GM23248 (cell line): ENCODE measurements at regions not wholly inside any gene's neighbourhood (a gene's known extent, or its start where the extent isn't known, plus 50 kb on each side); places are given as distances from the start of the nearest gene placed in this dataset.

Source experiments
- DNase-seq: peaks from one replicate; pipeline ENCODE4 v3.0.0-alpha.2; 2015
- H2AFZ ChIP-seq: fragments of 200-600 bp; sonication (generic); 2 replicates; pipeline ENCODE4 v1.6.1; 2016; ENCODE audit warnings: antibody characterized with exemption
- H3F3A ChIP-seq: fragments of 200-600 bp; sonication (generic); 2 replicates; pipeline ENCODE4 v1.6.1; 2016; ENCODE audit warnings: mild to moderate bottlenecking, antibody characterized with exemption, mixed run types; ENCODE audit not compliant: insufficient read depth
- H3K27ac ChIP-seq: fragments of 200-600 bp; sonication (generic); 2 replicates; pipeline ENCODE4 v1.5.1; 2016; ENCODE audit warnings: mild to moderate bottlenecking
- H3K27me3 ChIP-seq: fragments of 200-600 bp; sonication (generic); replicated peaks from 2 replicates; pipeline ENCODE4 v1.6.1; 2016; ENCODE audit warnings: mild to moderate bottlenecking; ENCODE audit not compliant: insufficient read depth
- H3K36me3 ChIP-seq: fragments of 200-600 bp; sonication (generic); 2 replicates; pipeline ENCODE4 v1.6.1; 2016; ENCODE audit warnings: low read depth, mild to moderate bottlenecking
- H3K4me1 ChIP-seq: fragments of 200-600 bp; sonication (generic); 2 replicates; pipeline ENCODE4 v1.6.1; 2016; ENCODE audit warnings: mild to moderate bottlenecking; ENCODE audit not compliant: insufficient read depth
- H3K4me2 ChIP-seq: fragments of 200-600 bp; sonication (generic); one replicate; pipeline ENCODE4 v1.6.1; 2016; ENCODE audit warnings: mild to moderate bottlenecking; ENCODE audit not compliant: unreplicated experiment
- H3K4me3 ChIP-seq: fragments of 200-600 bp; sonication (generic); 2 replicates; pipeline ENCODE4 v1.5.1; 2016; ENCODE audit warnings: mild to moderate bottlenecking
- H3K79me2 ChIP-seq: fragments of 200-600 bp; sonication (generic); 2 replicates; pipeline ENCODE4 v1.6.1; 2016; ENCODE audit warnings: mild to moderate bottlenecking; ENCODE audit not compliant: insufficient read depth
- H3K9ac ChIP-seq: fragments of 200-600 bp; sonication (generic); 2 replicates; pipeline ENCODE4 v1.6.1; 2016; ENCODE audit warnings: mild to moderate bottlenecking
- H3K9me2 ChIP-seq: fragments of 200-600 bp; sonication (generic); 2 replicates; pipeline ENCODE4 v1.6.1; 2016; ENCODE audit warnings: mixed run types, mild to moderate bottlenecking, moderate library complexity; ENCODE audit not compliant: insufficient read depth
- H3K9me3 ChIP-seq: fragments of 200-600 bp; sonication (generic); one replicate; pipeline ENCODE4 v1.6.1; 2017; ENCODE audit warnings: low read depth
- H4K20me1 ChIP-seq: fragments of 200-600 bp; sonication (generic); 2 replicates; pipeline ENCODE4 v1.6.0; 2016; ENCODE audit not compliant: insufficient read depth
- EZH2 ChIP-seq: fragments of 200-600 bp; sonication (generic); IDR thresholded peaks from 2 replicates; pipeline ENCODE4 v1.6.1; 2018; ENCODE audit warnings: antibody characterized with exemption, mild to moderate bottlenecking; ENCODE audit not compliant: insufficient read depth, poor library complexity, severe bottlenecking
- EZH2phosphoT487 ChIP-seq: fragments of 200-600 bp; sonication (generic); IDR thresholded peaks from 2 replicates; pipeline ENCODE4 v1.6.1; 2018; ENCODE audit warnings: antibody characterized with exemption, moderate library complexity, mild to moderate bottlenecking, low read depth; ENCODE audit not compliant: insufficient read depth
- WGBS, 2 experiments: methylation state at CpG; one replicate each; pipeline ENCODE4 v1.1.6; 2015 to 2017; ENCODE audit warnings: low lambda C conversion rate in 2 of 2, low coverage in 1 of 2; ENCODE audit errors: missing lambda C conversion rate in 2 of 2; 5-methylcytosine and 5-hydroxymethylcytosine counted together
- in situ Hi-C: fragments of 300-500 bp; cut with MboI; formaldehyde crosslinking; loops from 2 replicates; pipeline ENCODE4 v1.15.0; 2020

DNA sequence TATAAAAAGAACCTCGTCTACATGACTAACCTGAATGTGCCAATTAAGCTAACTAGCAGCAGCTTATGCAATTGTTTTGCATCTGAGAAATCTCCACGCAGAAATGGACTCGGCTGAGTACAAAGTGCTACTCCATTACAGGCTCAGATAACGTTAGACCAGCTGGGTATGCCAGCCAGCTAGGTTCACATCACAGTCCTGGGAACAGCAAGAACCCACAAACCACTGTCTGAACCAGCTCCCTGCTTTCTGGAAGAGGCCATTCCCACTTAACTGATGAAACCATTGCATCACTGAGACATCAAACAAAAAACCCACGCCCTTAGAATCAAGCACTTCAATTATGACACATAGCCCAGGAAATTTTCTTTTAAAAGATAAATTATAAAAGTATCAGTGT, 202.7 kb downstream of the CYRIA start:
- in situ Hi-C loops: no loop called here
- TF ChIP-seq EZH2 (no peak), EZH2phosphoT487 (no peak)
- DNase-seq: no peak
- Histone ChIP-seq H3K27me3 (no peaks in the 10 kb centered on the region), H3K9me3 (no peaks in the 10 kb centered on the region), H3F3A (no peaks in the 10 kb centered on the region), H3K4me2 (no peak overlapping the region), H4K20me1 (no peaks in the 10 kb centered on the region), H3K4me3 (no peak overlapping the region), H3K79me2 (no peaks in the 10 kb centered on the region), H3K36me3 (no peaks in the 10 kb centered on the region), H3K27ac (no peak overlapping the region), H2AFZ (no peak overlapping the region), H3K4me1 (no peaks in the 10 kb centered on the region), H3K9ac (no peak overlapping the region), H3K9me2 (no peaks in the 10 kb centered on the region)
- WGBS, 2 experiments: 14 to 16% methylated on average over 5 of the region's 5 CpGs

DNA sequence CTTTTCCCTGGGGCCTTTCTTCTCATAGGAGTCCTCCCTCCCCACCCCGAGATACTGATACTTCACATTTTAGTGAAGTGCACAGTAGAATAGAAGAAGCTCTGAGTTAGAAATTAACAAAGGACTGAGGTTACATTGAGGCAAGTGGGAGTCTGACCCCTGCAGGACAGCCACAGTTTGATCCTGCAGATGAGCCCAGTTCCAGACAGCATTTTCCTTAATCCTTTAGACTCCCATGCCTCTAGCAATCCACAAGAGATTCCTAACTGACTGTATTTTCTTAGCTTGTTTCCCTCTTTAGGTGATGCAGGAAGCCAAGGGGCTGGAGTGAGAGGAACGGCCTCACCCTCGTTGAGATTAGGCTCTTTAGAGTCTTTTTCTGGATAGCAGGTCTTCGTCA, 204.0 kb downstream of the CYRIA start:
- 3 to 17% methylated on average over 4 of the region's 4 CpGs for WGBS, 2 experiments
- Histone ChIP-seq H3K4me1 (no peaks in the 10 kb centered on the region), H3K27me3 (no peaks in the 10 kb centered on the region), H3K9me3 (no peaks in the 10 kb centered on the region), H3F3A (no peaks in the 10 kb centered on the region), H3K4me2 (no peak overlapping the region), H4K20me1 (no peaks in the 10 kb centered on the region), H2AFZ (no peak overlapping the region), H3K4me3 (no peak overlapping the region), H3K36me3 (no peaks in the 10 kb centered on the region), H3K79me2 (no peaks in the 10 kb centered on the region), H3K9me2 (no peaks in the 10 kb centered on the region), H3K27ac (no peak overlapping the region), H3K9ac (no peak overlapping the region)
- in situ Hi-C loops: no loop called here
- DNase-seq: no peak
- TF ChIP-seq EZH2phosphoT487 (no peak), EZH2 (no peak)

DNA sequence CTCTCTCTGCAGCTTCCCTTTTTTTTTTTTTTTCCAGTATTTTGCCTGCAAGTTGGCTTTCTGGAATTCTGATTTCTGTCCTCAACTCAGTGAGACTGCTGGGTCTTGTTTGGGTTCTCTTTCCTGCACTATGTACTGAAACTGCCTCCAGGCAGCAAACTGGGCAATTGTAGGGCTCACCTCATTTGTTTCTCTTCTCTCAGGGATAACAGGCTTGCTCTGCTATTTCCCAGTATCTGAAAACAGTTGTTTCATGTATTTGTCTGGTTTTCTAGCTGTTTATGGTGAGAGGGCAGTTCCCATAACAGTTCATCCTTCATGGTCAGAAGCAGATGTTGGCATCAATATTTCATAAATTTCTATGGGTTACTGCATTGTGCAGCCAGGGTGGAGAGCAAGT, 206.0 kb downstream of the CYRIA start:
- Histone ChIP-seq H3K27ac (no peak overlapping the region), H3K79me2 (no peaks in the 10 kb centered on the region), H3K4me1 (no peaks in the 10 kb centered on the region), H3K9me2 (no peaks in the 10 kb centered on the region), H3K4me2 (no peak overlapping the region), H3F3A (no peaks in the 10 kb centered on the region), H4K20me1 (no peaks in the 10 kb centered on the region), H2AFZ (no peak overlapping the region), H3K9ac (no peak overlapping the region), H3K4me3 (no peak overlapping the region), H3K27me3 (no peaks in the 10 kb centered on the region), H3K9me3 (no peaks in the 10 kb centered on the region), H3K36me3 (no peaks in the 10 kb centered on the region)
- in situ Hi-C loops: no loop called here
- TF ChIP-seq EZH2phosphoT487 (no peak), EZH2 (no peak)
- no peak for DNase-seq

DNA sequence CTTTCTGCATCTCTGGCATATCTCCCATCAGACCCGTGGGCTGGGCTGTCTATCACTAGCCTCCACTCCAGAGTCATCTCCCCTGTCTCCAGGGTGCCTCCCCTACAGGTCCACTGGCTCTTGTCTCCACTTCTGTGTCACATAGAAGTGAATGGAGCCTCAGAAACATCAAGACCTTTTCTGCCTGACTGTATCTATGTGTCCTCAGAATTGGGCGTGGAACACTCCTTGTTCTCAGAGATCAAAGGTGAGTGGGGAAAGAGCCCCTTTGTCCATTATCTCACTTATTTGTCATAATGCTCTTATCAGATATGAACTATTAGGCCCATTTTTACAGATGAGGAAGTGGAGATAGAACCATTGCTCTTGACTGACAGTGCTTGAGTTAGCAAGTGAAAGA, 211.0 kb downstream of the CYRIA start:
- no peaks in the 10 kb centered on the region for H3K36me3 ChIP-seq
- no peak overlapping the region for H3K9ac ChIP-seq
- no peaks in the 10 kb centered on the region for H3K9me2 ChIP-seq
- TF ChIP-seq EZH2phosphoT487: no peak
- in situ Hi-C loops: no loop called here
- no peak overlapping the region for H2AFZ ChIP-seq
- H3K79me2 ChIP-seq: no peaks in the 10 kb centered on the region
- WGBS, 2 experiments: 19 to 36% methylated on average over 2 of the region's 2 CpGs
- no peaks in the 10 kb centered on the region for H4K20me1 ChIP-seq
- no peaks in the 10 kb centered on the region for H3K9me3 ChIP-seq
- H3K4me2 ChIP-seq: no peak overlapping the region
- no peaks in the 10 kb centered on the region for H3K27me3 ChIP-seq
- no peak overlapping the region for H3K4me3 ChIP-seq
- no peak for DNase-seq
- no peak overlapping the region for H3K27ac ChIP-seq
- no peaks in the 10 kb centered on the region for H3F3A ChIP-seq
- H3K4me1 ChIP-seq: no peaks in the 10 kb centered on the region

DNA sequence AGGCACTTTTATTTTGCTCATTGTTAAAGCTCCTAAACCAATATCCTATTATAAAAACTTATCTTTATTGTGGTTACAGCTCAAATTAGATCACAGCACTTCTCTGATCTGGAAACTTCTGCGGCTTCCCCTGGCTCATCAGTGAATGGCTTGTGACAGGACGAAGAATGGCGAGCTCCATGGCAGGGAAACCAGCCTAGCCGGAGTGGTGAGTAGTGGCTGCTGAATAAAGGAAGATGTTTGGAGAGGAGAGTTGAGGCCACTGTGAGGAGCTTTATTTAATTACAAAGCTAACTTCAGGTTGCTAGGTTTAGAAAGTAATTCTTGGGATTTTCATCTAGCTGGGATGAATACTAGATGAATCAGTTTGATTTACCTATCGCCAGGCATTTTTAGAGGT, 213.5 kb downstream of the CYRIA start:
- H3K9ac ChIP-seq: no peak overlapping the region
- H3F3A ChIP-seq: no peaks in the 10 kb centered on the region
- no peak overlapping the region for H2AFZ ChIP-seq
- H3K36me3 ChIP-seq: no peaks in the 10 kb centered on the region
- H3K27ac ChIP-seq: no peak overlapping the region
- no peaks in the 10 kb centered on the region for H3K9me2 ChIP-seq
- H4K20me1 ChIP-seq: no peaks in the 10 kb centered on the region
- no peaks in the 10 kb centered on the region for H3K79me2 ChIP-seq
- in situ Hi-C loops: no loop called here
- 37 to 62% methylated on average over 5 of the region's 5 CpGs for WGBS, 2 experiments
- H3K9me3 ChIP-seq: no peaks in the 10 kb centered on the region
- no peak for TF ChIP-seq EZH2phosphoT487
- no peak for TF ChIP-seq EZH2
- no peak for DNase-seq
- no peak overlapping the region for H3K4me2 ChIP-seq
- H3K4me3 ChIP-seq: no peak overlapping the region
- no peaks in the 10 kb centered on the region for H3K27me3 ChIP-seq
- no peaks in the 10 kb centered on the region for H3K4me1 ChIP-seq
